ENCODE measurements at regions not wholly inside any gene's neighbourhood (a gene's known extent, or its start where the extent isn't known, plus 50 kb on each side); places are given as distances from the start of the nearest gene placed in this dataset.
A peak's percentile ranks its signal among the peaks of the same experiment; 100 is the strongest.

GRCh38 chr6:14422061-14422460 lies 304.5 kb downstream of the CD83 start:
- Histone ChIP-seq H3K36me3 (replicated peaks) (no peaks in the 10 kb centered on the region), H3K27ac (no peak overlapping the region), H3K27me3 (replicated peaks) (no peaks in the 10 kb centered on the region), H3K4me3 (ENCODE audit: low read depth, low read length) (no peak overlapping the region)
- no peak for TF ChIP-seq CTCF (IDR thresholded peaks at IDR 0.05; ENCODE audit: low read depth, low read length, missing control alignments)
- in situ Hi-C loops (cut with HindIII; ENCODE audit: low pct_ligation_motif_present, low sequenced_read_pairs): no loop called here
- DNase-seq: no peak

DNA sequence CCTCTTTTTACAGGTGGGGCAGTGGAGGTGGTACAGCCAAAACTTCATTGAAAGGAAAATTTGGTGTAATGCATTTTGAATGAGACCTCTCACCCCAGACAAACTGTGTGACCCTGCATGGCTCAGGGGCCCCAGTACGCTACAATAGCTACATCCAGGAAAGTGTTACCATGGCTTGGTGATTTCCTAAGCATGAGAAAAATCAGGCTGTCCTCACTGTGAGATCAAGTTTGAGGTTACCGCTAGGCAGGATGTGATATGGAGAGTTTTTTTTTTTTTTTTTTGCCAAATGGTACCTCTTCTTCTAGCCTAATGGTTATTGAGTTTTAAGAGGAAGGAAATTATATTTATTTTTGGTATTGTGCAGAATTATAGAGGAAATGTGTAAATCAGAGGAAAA lies 305.3 kb downstream of the CD83 start:
- no peaks in the 10 kb centered on the region for H3K27me3 ChIP-seq (replicated peaks)
- H3K4me3 ChIP-seq (ENCODE audit: low read depth, low read length): no peak overlapping the region
- no peak for DNase-seq

GRCh38 chr6:14423330-14423729 lies 305.8 kb downstream of the CD83 start:
- peak; percentile 17 for DNase-seq
- no peak for TF ChIP-seq CTCF (IDR thresholded peaks at IDR 0.05; ENCODE audit: low read depth, low read length, missing control alignments)
- Histone ChIP-seq H3K4me3 (ENCODE audit: low read depth, low read length) (no peak overlapping the region), H3K36me3 (replicated peaks) (no peaks in the 10 kb centered on the region), H3K27me3 (replicated peaks) (no peaks in the 10 kb centered on the region), H3K27ac (no peak overlapping the region)
- in situ Hi-C loops (cut with HindIII; ENCODE audit: low pct_ligation_motif_present, low sequenced_read_pairs): no loop called here

More for the DNA sequence above, 305.3 kb downstream of the CD83 start:
- Histone ChIP-seq H3K36me3 (replicated peaks) (no peaks in the 10 kb centered on the region), H3K27ac (no peak overlapping the region)
- in situ Hi-C loops (cut with HindIII; ENCODE audit: low pct_ligation_motif_present, low sequenced_read_pairs): no loop called here
- TF ChIP-seq CTCF (IDR thresholded peaks at IDR 0.05; ENCODE audit: low read depth, low read length, missing control alignments): no peak

DNA sequence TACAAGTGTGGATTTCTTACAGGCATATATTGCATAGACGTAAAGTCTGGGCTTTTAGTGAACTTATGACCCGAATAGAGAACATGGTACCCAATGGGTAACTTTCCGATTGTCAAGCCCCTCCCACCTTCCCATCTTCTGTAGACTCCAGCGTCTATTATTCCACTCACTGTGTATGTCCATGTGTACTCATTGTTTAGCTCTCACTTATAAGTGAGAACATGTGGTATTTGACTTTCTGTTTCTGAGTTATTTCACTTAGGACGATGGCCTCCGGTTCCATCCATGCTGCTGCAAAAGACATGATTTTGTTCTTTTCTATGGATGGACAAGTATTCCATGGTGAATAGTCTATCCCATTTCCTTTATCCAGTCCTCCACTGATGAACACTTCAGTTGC lies 306.4 kb downstream of the CD83 start:
- no peaks in the 10 kb centered on the region for H3K36me3 ChIP-seq (replicated peaks)
- H3K4me3 ChIP-seq (ENCODE audit: low read depth, low read length): no peak overlapping the region
- no peak for TF ChIP-seq CTCF (IDR thresholded peaks at IDR 0.05; ENCODE audit: low read depth, low read length, missing control alignments)
- no peaks in the 10 kb centered on the region for H3K27me3 ChIP-seq (replicated peaks)
- in situ Hi-C loops (cut with HindIII; ENCODE audit: low pct_ligation_motif_present, low sequenced_read_pairs): no loop called here
- H3K27ac ChIP-seq: no peak overlapping the region
- no peak for DNase-seq

DNA sequence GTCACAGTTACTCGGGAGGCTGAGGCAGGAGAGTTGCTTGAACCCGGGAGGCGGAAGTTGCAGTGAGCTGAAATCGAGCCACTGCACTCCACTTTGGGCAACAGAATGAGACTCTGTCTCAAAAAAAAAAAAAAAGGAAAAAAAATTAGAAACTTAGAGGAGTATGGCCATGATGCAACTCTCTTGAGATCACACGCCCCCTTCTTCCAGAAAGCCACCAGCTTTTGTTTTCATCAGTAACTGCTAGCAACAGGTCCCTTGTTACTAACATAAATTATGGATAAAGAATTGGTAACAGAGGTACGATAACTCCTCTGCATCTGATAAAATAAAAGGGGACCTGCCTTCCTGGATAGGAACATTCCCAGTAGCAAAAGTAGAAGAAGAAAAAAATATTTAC lies 308.2 kb downstream of the CD83 start:
- Histone ChIP-seq H3K27ac (no peak overlapping the region), H3K4me3 (ENCODE audit: low read depth, low read length) (no peak overlapping the region), H3K36me3 (replicated peaks) (no peaks in the 10 kb centered on the region), H3K27me3 (replicated peaks) (no peaks in the 10 kb centered on the region)
- no peak for DNase-seq
- no peak for TF ChIP-seq CTCF (IDR thresholded peaks at IDR 0.05; ENCODE audit: low read depth, low read length, missing control alignments)
- in situ Hi-C loops (cut with HindIII; ENCODE audit: low pct_ligation_motif_present, low sequenced_read_pairs): no loop called here

GRCh38 chr6:14426281-14426680 lies 308.7 kb downstream of the CD83 start:
- no peak for TF ChIP-seq CTCF (IDR thresholded peaks at IDR 0.05; ENCODE audit: low read depth, low read length, missing control alignments)
- Histone ChIP-seq H3K27me3 (replicated peaks) (no peaks in the 10 kb centered on the region), H3K4me3 (ENCODE audit: low read depth, low read length) (no peak overlapping the region), H3K27ac (no peak overlapping the region), H3K36me3 (replicated peaks) (no peaks in the 10 kb centered on the region)
- in situ Hi-C loops (cut with HindIII; ENCODE audit: low pct_ligation_motif_present, low sequenced_read_pairs): no loop called here
- no peak for DNase-seq
